ENCODE measurements at regions not wholly inside any gene's neighbourhood (a gene's known extent, or its start where the extent isn't known, plus 50 kb on each side); places are given as distances from the start of the nearest gene placed in this dataset.

DNA sequence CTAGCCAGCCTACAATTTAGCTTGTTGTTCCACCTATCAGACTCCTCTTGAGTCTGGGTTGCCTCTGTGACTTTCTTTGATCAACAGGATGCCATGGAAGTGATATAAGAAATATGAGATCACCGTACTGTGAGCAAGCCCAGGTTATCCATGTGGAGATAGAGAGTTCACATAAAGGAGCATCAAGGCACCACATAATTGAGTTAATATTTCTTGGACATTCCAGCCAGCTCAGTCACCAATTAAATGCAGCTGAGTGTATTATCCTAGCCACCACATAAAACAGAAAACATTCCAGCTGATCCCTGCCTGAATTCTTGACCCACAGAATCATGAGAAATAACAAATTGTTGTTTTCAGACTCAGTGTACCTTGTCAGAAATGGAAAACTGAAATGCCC is 253.6 kb downstream of the PPP1R2C start:
- ChIA-PET CTCF (no interaction called here), POLR2A (no interaction called here)
- DNase-seq (ENCODE audit: low spot score) = no peak
- Mint-ChIP-seq H3K4me1 (no peaks in the 10 kb centered on the region), H3K27me3 (ENCODE audit: low read depth) (no peaks in the 10 kb centered on the region), H3K9me3 (no peaks in the 10 kb centered on the region), H3K27ac (no peak overlapping the region), H3K36me3 (no peaks in the 10 kb centered on the region), H3K4me3 (no peak overlapping the region)
- no peak for ATAC-seq
- TF ChIP-seq, protein P1, sequence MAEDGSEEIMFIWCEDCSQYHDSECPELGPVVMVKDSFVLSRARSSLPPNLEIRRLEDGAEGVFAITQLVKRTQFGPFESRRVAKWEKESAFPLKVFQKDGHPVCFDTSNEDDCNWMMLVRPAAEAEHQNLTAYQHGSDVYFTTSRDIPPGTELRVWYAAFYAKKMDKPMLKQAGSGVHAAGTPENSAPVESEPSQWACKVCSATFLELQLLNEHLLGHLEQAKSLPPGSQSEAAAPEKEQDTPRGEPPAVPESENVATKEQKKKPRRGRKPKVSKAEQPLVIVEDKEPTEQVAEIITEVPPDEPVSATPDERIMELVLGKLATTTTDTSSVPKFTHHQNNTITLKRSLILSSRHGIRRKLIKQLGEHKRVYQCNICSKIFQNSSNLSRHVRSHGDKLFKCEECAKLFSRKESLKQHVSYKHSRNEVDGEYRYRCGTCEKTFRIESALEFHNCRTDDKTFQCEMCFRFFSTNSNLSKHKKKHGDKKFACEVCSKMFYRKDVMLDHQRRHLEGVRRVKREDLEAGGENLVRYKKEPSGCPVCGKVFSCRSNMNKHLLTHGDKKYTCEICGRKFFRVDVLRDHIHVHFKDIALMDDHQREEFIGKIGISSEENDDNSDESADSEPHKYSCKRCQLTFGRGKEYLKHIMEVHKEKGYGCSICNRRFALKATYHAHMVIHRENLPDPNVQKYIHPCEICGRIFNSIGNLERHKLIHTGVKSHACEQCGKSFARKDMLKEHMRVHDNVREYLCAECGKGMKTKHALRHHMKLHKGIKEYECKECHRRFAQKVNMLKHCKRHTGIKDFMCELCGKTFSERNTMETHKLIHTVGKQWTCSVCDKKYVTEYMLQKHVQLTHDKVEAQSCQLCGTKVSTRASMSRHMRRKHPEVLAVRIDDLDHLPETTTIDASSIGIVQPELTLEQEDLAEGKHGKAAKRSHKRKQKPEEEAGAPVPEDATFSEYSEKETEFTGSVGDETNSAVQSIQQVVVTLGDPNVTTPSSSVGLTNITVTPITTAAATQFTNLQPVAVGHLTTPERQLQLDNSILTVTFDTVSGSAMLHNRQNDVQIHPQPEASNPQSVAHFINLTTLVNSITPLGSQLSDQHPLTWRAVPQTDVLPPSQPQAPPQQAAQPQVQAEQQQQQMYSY (CRISPR knock-in tag; IDR thresholded peaks at IDR 0.05) = no peak
- TF ChIP-seq ZNF425 (CRISPR knock-in tag; conservative IDR thresholded peaks at IDR 0.05) (no peak), ZBTB21 (CRISPR knock-in tag; IDR thresholded peaks at IDR 0.05; ENCODE audit: borderline replicate concordance) (no peak), GTF2I (CRISPR knock-in tag; conservative IDR thresholded peaks at IDR 0.05) (no peak), NR2C2 (CRISPR knock-in tag; IDR thresholded peaks at IDR 0.05) (no peak), NR1H2 (CRISPR knock-in tag; IDR thresholded peaks at IDR 0.05) (no peak), ATF1 (CRISPR knock-in tag; IDR thresholded peaks at IDR 0.05) (no peak), JUN (CRISPR knock-in tag; IDR thresholded peaks at IDR 0.05) (no peak), STAT6 (CRISPR knock-in tag; conservative IDR thresholded peaks at IDR 0.05; ENCODE audit: low read depth) (no peak), RELA (CRISPR knock-in tag; IDR thresholded peaks at IDR 0.05; ENCODE audit: borderline replicate concordance) (no peak), NFYB (CRISPR knock-in tag; conservative IDR thresholded peaks at IDR 0.05; ENCODE audit: low read depth) (no peak), ETV6 (CRISPR knock-in tag; IDR thresholded peaks at IDR 0.05) (no peak), KAT7 (CRISPR knock-in tag; IDR thresholded peaks at IDR 0.05; ENCODE audit: borderline replicate concordance) (no peak), TP53 (CRISPR knock-in tag; IDR thresholded peaks at IDR 0.05) (no peak), CDX4 (CRISPR knock-in tag; IDR thresholded peaks at IDR 0.05; ENCODE audit: borderline replicate concordance) (no peak), ZNF416 (CRISPR knock-in tag; IDR thresholded peaks at IDR 0.05) (no peak)
- TF ChIP-seq, protein P2, sequence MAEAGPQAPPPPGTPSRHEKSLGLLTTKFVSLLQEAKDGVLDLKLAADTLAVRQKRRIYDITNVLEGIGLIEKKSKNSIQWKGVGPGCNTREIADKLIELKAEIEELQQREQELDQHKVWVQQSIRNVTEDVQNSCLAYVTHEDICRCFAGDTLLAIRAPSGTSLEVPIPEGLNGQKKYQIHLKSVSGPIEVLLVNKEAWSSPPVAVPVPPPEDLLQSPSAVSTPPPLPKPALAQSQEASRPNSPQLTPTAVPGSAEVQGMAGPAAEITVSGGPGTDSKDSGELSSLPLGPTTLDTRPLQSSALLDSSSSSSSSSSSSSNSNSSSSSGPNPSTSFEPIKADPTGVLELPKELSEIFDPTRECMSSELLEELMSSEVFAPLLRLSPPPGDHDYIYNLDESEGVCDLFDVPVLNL (CRISPR knock-in tag; IDR thresholded peaks at IDR 0.05; ENCODE audit: borderline replicate concordance, low read depth) = no peak

Data from WTC11 (cell line).